Activated CD4-positive, alpha-beta T cell treated with anti-CD3 and anti-CD28 coated beads, Interleukin-2, amount 10 ng/mL, durations not matched to agents 7 days and 5 days (primary cell): ENCODE measurements at regions not wholly inside any gene's neighbourhood (a gene's known extent, or its start where the extent isn't known, plus 50 kb on each side); places are given as distances from the start of the nearest gene placed in this dataset.

Experiments used
- CTCF ChIA-PET: fragments of 350-600 bp; sonication (Branson Sonifier 250); formaldehyde crosslinking; loops from one replicate; lab custom pipeline; 2021; ENCODE audit warnings: antibody characterized with exemption; lab: Charles Lee
- POLR2A ChIA-PET: fragments of 350-600 bp; sonication (Branson Sonifier 250); formaldehyde crosslinking; loops from one replicate; lab custom pipeline; 2021; ENCODE audit warnings: antibody characterized with exemption; lab: Charles Lee
- DNase-seq: peaks from one replicate; pipeline ENCODE4 v3.0.0-alpha.2; 2020
- H3K27ac Mint-ChIP-seq: one replicate; pipeline ENCODE4 v1.8.0; 2021; ENCODE audit warnings: mild to moderate bottlenecking, moderate library complexity, mixed read lengths
- H3K27me3 Mint-ChIP-seq: one replicate; pipeline ENCODE4 v1.8.0; 2021; ENCODE audit warnings: mixed read lengths
- H3K36me3 Mint-ChIP-seq: one replicate; pipeline ENCODE4 v1.8.0; 2021; ENCODE audit warnings: low read depth, mixed read lengths
- H3K4me1 Mint-ChIP-seq: one replicate; pipeline ENCODE4 v1.8.0; 2021; ENCODE audit warnings: mixed read lengths
- H3K4me3 Mint-ChIP-seq: one replicate; pipeline ENCODE4 v1.8.0; 2021; ENCODE audit warnings: mild to moderate bottlenecking, moderate library complexity, mixed read lengths
- H3K9me3 Mint-ChIP-seq: one replicate; pipeline ENCODE4 v1.8.0; 2021; ENCODE audit warnings: mixed read lengths

DNA sequence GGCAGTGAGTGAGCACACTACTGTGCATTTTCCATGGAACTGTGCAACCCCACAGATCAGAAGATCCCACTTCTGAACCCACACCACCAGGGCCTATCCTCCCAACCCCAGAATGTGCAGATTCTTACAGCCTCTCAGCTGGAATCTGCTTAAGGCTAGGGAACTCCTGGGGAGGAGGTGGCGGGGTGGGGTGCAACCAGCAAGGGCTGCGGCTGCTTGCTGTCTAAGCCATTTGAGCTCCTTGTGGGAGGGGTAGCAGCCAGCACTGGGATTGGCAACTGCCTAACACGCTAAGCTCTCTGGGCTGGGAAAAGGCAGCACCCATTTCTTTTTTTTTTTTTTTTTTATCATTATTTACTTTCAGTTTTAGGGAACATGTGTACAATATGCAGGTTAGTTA is 353.3 kb downstream of the RAB28 start:
- H3K4me3 Mint-ChIP-seq = no peak overlapping the region
- H3K4me1 Mint-ChIP-seq = no peaks in the 10 kb centered on the region
- ChIA-PET CTCF (interaction anchor here (0.6 kb wide), 1 partner anchor 60 kb away, joined by 3 read pairs; no protein-coding TSS in a partner anchor), POLR2A (no interaction called here)
- no peaks in the 10 kb centered on the region for H3K27me3 Mint-ChIP-seq
- no peaks in the 10 kb centered on the region for H3K9me3 Mint-ChIP-seq
- DNase-seq = no peak
- no peaks in the 10 kb centered on the region for H3K36me3 Mint-ChIP-seq
- no peak overlapping the region for H3K27ac Mint-ChIP-seq

DNA sequence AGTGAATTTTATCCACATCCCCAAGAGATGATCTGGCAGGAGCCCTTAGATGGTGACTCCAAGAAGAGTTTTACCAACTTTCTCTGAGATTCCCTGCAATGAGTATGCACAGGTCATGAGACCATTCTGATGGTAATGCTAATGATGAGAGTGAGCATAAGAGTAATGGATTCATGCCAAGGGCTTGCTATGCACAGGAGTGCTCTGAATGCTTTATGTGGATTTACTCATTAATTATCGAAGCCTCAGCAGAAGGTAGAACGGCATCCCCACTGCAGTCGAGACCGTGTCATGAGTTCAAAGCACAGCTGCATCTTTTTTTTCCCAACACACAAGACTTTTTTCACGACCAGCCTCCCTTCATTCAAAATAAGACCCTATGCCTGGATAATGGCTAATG is 355.0 kb downstream of the RAB28 start:
- H3K4me1 Mint-ChIP-seq = no peaks in the 10 kb centered on the region
- POLR2A ChIA-PET = no interaction called here

DNA sequence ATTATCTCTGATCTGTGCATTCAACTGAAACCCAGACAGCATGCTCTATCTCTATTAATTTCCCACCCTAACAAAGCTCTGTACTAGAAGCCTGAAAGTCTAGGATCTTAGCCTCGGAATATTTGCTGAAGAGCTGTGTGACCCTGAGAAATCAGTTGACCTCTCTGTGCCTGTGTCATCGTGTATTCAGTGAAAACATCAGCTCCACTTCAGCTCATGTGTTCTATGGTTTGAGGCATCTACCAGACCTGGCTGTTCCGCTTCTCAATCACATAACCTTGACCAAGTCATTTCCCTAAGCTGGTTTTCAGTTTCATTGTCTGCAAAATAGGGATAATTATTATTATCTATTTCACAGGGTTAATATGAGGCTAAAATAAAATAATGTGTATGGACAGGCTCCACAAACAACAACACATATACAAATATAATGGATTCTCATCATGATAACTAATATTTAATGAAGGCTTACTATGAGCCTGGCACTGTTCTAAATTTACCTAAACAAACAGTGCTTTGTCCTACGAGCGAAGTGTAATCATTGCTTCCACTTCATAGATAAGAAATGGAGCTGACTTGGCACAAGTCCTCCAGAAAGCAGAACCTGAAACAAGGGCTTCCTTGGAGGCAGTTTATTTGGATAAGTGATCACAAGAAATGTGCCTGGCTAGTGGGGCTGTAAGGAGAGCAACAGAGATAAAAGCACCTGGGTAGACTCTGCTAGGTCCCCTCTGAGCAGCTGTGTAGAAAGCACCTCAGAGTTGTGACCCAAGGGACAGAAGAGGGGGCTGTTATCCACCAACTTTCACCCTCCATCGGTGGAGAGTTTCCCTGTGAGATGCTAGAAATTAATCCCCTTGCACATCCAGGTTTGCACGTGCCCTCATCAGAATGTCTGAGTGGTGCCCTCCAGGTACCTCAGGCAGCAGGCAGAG is 356.9 kb downstream of the RAB28 start:
- Mint-ChIP-seq H3K27ac (no peak overlapping the region), H3K36me3 (no peaks in the 10 kb centered on the region), H3K27me3 (no peaks in the 10 kb centered on the region), H3K9me3 (no peaks in the 10 kb centered on the region), H3K4me3 (no peak overlapping the region), H3K4me1 (no peaks in the 10 kb centered on the region)
- ChIA-PET POLR2A (no interaction called here), CTCF (no interaction called here)
- no peak for DNase-seq

More for the DNA sequence above, 355.0 kb downstream of the RAB28 start:
- H3K36me3 Mint-ChIP-seq = no peaks in the 10 kb centered on the region
- no peaks in the 10 kb centered on the region for H3K9me3 Mint-ChIP-seq
- DNase-seq = no peak
- CTCF ChIA-PET = no interaction called here
- H3K27me3 Mint-ChIP-seq = no peaks in the 10 kb centered on the region
- no peak overlapping the region for H3K27ac Mint-ChIP-seq
- H3K4me3 Mint-ChIP-seq = no peak overlapping the region

DNA sequence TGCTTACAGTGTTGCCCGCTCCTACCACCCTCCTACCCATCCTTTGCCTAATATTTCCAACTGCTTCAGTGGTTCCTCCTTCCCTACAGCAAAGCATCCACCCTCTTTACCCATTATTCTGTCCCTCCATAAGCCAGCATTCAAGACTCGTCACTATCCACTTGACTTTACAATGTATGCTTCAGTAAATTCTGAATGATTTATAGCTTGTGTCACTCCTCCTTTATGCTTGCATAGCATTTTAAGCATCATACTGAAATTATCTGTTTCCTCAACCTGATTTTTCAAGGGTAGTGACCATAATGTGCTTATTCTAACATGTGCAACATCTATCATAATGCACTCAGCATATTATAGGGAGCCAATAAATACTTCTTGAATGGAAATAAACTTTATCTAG is 365.5 kb downstream of the RAB28 start:
- Mint-ChIP-seq H3K9me3 (no peaks in the 10 kb centered on the region), H3K4me1 (no peaks in the 10 kb centered on the region), H3K27ac (no peak overlapping the region), H3K36me3 (no peaks in the 10 kb centered on the region), H3K27me3 (no peaks in the 10 kb centered on the region), H3K4me3 (no peak overlapping the region)
- DNase-seq = no peak
- ChIA-PET POLR2A (no interaction called here), CTCF (no interaction called here)

DNA sequence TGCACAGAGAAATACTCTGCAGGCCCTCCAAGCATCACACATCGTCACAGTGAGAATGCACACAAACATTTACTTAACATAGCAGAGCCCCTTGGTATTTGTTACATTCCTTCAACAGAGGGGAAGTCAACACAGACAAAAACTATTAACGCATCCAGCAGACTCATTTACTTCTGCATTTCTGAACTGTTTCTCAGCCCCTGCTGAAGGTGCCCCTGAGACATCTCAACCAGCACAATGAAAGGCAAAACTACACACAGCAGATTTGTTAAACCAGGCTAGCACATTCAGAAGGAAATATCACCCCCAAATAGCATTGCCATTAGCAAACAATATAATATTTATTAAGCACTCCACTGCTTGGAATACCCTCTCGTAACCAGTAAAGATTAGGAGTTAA is 367.0 kb downstream of the RAB28 start:
- Mint-ChIP-seq H3K4me3 (no peak overlapping the region), H3K9me3 (no peaks in the 10 kb centered on the region), H3K4me1 (no peaks in the 10 kb centered on the region), H3K36me3 (no peaks in the 10 kb centered on the region), H3K27ac (no peak overlapping the region), H3K27me3 (no peaks in the 10 kb centered on the region)
- ChIA-PET CTCF (no interaction called here), POLR2A (no interaction called here)
- no peak for DNase-seq

DNA sequence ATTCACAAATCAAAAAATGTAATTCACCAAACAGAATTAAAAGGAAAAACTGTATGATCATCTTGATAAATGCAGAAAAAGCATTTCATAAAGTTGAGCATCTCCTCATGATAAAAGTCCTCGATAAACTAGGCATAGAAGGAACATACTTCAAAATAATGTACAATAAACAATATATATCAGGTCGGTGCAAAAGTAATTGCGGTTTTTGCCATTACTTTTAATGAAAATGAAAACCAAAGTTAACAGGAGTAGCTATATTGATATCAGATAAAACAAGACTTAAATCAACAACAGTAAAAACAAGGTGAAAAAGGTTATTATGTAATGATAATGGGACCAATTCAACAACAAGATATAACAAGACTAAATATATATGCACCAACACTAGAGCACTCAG is 372.1 kb downstream of the RAB28 start:
- CTCF ChIA-PET = no interaction called here
- POLR2A ChIA-PET = no interaction called here
- Mint-ChIP-seq H3K27ac (no peak overlapping the region), H3K4me3 (no peak overlapping the region), H3K27me3 (no peaks in the 10 kb centered on the region), H3K4me1 (no peaks in the 10 kb centered on the region), H3K36me3 (no peaks in the 10 kb centered on the region), H3K9me3 (peaks cover 6% of the 10 kb centered on the region)
- no peak for DNase-seq

DNA sequence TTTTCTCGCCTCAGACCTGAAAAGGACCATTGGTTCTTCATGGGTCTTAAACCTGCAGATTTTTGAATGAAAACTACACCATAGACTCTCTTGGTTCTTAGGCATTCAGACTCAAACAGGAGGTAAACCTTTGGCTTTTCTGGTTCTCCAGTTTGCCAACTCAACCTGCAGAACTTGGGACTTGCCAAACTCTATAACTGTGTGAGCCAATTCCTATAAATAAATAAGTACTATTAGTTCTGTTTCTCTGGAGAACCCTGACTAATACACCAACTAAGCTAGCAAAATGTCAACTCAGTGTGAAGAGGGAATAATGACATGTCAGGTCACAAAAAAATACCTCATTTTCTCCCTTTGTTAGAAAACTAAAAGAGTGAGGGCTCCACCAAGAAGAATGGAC is 374.6 kb downstream of the RAB28 start:
- Mint-ChIP-seq H3K27ac (no peak overlapping the region), H3K27me3 (no peaks in the 10 kb centered on the region), H3K4me3 (no peak overlapping the region), H3K9me3 (peaks cover 6% of the 10 kb centered on the region), H3K4me1 (no peaks in the 10 kb centered on the region), H3K36me3 (no peaks in the 10 kb centered on the region)
- ChIA-PET CTCF (no interaction called here), POLR2A (no interaction called here)
- DNase-seq = no peak

DNA sequence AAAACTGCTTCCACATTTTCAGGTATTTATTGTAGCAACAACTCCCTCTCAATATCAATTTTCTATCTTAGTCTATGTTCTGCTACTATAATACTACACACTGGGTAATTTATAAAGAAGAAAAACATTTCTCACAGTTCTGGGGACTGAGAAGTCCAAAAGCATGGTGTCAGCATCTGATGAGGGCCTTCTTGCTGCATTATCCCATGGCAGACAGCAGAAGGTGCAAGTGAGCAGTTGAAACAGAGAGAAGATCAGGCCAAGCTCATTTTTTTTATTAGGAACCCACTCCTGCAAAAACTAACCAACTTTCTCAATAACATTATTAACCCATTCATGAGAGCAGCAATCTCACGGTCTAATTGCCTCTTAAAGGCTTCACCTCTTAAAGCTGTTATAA is 376.0 kb downstream of the RAB28 start:
- Mint-ChIP-seq H3K4me1 (no peaks in the 10 kb centered on the region), H3K27me3 (no peaks in the 10 kb centered on the region), H3K27ac (no peak overlapping the region), H3K9me3 (peaks cover 6% of the 10 kb centered on the region), H3K36me3 (no peaks in the 10 kb centered on the region), H3K4me3 (no peak overlapping the region)
- DNase-seq = no peak
- POLR2A ChIA-PET = no interaction called here
- CTCF ChIA-PET = no interaction called here

GRCh38 chr4:13103382-13104015 is 380.6 kb downstream of the RAB28 start:
- Mint-ChIP-seq H3K4me3 (no peak overlapping the region), H3K27me3 (no peaks in the 10 kb centered on the region), H3K4me1 (no peaks in the 10 kb centered on the region), H3K36me3 (no peaks in the 10 kb centered on the region), H3K9me3 (peaks cover 5% of the 10 kb centered on the region), H3K27ac (no peak overlapping the region)
- no peak for DNase-seq
- CTCF ChIA-PET = no interaction called here
- POLR2A ChIA-PET = no interaction called here

- H3K27me3 Mint-ChIP-seq = no peaks in the 10 kb centered on the region
These were observed 381.9 kb downstream of the RAB28 start for GRCh38 chr4:13102092-13102742.

DNA sequence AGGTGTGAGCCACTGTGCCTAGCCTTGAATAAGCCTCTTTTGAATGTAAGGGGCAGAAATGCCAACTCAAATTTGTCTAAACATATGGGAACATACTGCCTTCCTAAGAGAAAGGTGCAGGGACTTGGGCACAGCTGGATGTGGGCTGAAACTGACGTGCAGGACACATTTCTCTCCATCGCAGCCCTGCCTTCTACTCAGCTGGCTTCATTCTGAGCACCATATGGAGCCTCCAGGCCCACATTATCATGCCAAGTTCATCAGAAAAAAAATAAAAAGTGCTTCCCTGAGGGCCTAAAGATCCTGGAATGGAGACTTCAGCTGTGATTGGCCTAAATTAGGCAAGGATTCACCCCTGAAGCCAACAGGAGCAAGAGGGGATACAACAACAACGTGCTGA is 386.2 kb downstream of the RAB28 start:
- no peaks in the 10 kb centered on the region for H3K4me1 Mint-ChIP-seq
- H3K4me3 Mint-ChIP-seq = no peak overlapping the region
- H3K27ac Mint-ChIP-seq = no peak overlapping the region
- H3K36me3 Mint-ChIP-seq = no peaks in the 10 kb centered on the region
- DNase-seq = no peak
- ChIA-PET POLR2A (no interaction called here), CTCF (no interaction called here)
- H3K27me3 Mint-ChIP-seq = no peaks in the 10 kb centered on the region
- H3K9me3 Mint-ChIP-seq = peaks cover 6% of the 10 kb centered on the region

More at GRCh38 chr4:13102092-13102742, 381.9 kb downstream of the RAB28 start:
- no peak overlapping the region for H3K27ac Mint-ChIP-seq
- H3K4me1 Mint-ChIP-seq = no peaks in the 10 kb centered on the region
- POLR2A ChIA-PET = no interaction called here
- DNase-seq = no peak
- CTCF ChIA-PET = no interaction called here
- peaks cover 3% of the 10 kb centered on the region for H3K9me3 Mint-ChIP-seq
- no peak overlapping the region for H3K4me3 Mint-ChIP-seq
- no peaks in the 10 kb centered on the region for H3K36me3 Mint-ChIP-seq

DNA sequence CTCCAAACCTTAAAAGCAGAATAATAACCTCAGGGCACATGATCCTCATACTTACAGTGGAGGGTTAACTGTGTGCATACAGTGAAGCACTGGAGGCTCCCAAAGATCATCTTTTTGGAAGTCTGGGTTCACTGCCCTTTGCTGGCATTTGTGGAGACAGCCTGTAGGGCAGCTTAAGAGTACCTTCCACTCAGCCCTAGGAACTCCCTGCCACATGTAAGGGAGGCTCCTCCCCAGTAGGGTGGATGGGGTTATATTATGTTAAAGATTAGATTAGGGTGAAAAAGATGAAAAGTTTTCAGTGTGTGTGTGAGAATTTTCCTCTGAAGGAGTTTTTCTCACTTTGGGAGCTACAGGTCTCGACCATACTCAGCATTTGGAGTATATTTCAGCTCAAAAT is 388.4 kb downstream of the RAB28 start:
- ChIA-PET CTCF (no interaction called here), POLR2A (no interaction called here)
- Mint-ChIP-seq H3K4me1 (no peaks in the 10 kb centered on the region), H3K9me3 (peaks cover 6% of the 10 kb centered on the region), H3K4me3 (no peak overlapping the region), H3K27ac (no peak overlapping the region), H3K36me3 (no peaks in the 10 kb centered on the region), H3K27me3 (no peaks in the 10 kb centered on the region)
- no peak for DNase-seq

GRCh38 chr4:13093170-13093569 is 391.0 kb downstream of the RAB28 start:
- Mint-ChIP-seq H3K9me3 (peaks cover 3% of the 10 kb centered on the region), H3K4me1 (no peaks in the 10 kb centered on the region), H3K36me3 (no peaks in the 10 kb centered on the region), H3K27me3 (no peaks in the 10 kb centered on the region), H3K4me3 (no peak overlapping the region), H3K27ac (no peak overlapping the region)
- ChIA-PET POLR2A (no interaction called here), CTCF (interaction anchor here (0.6 kb wide), 1 partner anchor 42 kb away, joined by 3 read pairs; no protein-coding TSS in a partner anchor)
- no peak for DNase-seq
